Ascending aorta (tissue), 2 donors: ENCODE measurements at regions not wholly inside any gene's neighbourhood (a gene's known extent, or its start where the extent isn't known, plus 50 kb on each side); places are given as distances from the start of the nearest gene placed in this dataset.
A peak's percentile ranks its signal among the peaks of the same experiment; 100 is the strongest.
"Not testable (repeated sequence)": the region's sequence is repeated elsewhere in the genome, so short reads cannot be mapped to it uniquely, and the experiment has no call there.

Experiments
- DNase-seq, 2 donors: peaks; one replicate each; pipeline ENCODE4 v3.0.0-alpha.2; 2019; ENCODE audit warnings: low spot score in 2 of 2
- H3K27ac ChIP-seq, 2 donors: fragments of 200-600 bp; sonication (generic); one replicate each; pipeline ENCODE4 v1.5.1; 2016 to 2017; ENCODE audit warnings: mild to moderate bottlenecking in 1 of 2
- H3K27me3 ChIP-seq: fragments of 200-600 bp; sonication (generic); one replicate; pipeline ENCODE4 v1.5.1; 2017
- H3K36me3 ChIP-seq, 2 donors: fragments of 200-600 bp; sonication (generic); one replicate each; pipeline ENCODE4 v1.5.1; 2016
- H3K4me1 ChIP-seq, 2 donors: fragments of 200-600 bp; sonication (generic); one replicate each; pipeline ENCODE4 v1.5.1; 2016 to 2017; ENCODE audit warnings: mild to moderate bottlenecking in 1 of 2
- H3K4me3 ChIP-seq, 2 donors: fragments of 200-600 bp; sonication (generic); one replicate each; pipeline ENCODE4 v1.5.1; 2016 to 2017; ENCODE audit warnings: mild to moderate bottlenecking in 1 of 2
- H3K9me3 ChIP-seq, 2 donors: fragments of 200-600 bp; sonication (generic); one replicate each; pipeline ENCODE4 v1.5.1; 2016
- intact Hi-C: fragments of 100-400 bp; cut with DNase I; formaldehyde crosslinking; loops from one replicate; pipeline ENCODE4 v1.15.1; 2023
- TF ChIP-seq, protein P1 (sequence below), 3 experiments: fragments of 200-600 bp in 2 of 3; fragments of 450-650 bp in 1 of 3; sonication (generic) in 2 of 3; IDR thresholded peaks; one replicate each; pipeline ENCODE4 v1.5.1; 2016 to 2019; ENCODE audit warnings: antibody characterized with exemption in 3 of 3, mild to moderate bottlenecking in 1 of 3, moderate library complexity in 1 of 3

GRCh38 chrX:93868289-93868965 is 194.4 kb downstream of the FAM133A start:
- DNase-seq, result no peak

GRCh38 chrX:93874554-93874953 is 200.5 kb downstream of the FAM133A start:
- Histone ChIP-seq H3K4me3 (no peak overlapping the region), H3K27me3 (no peaks in the 10 kb centered on the region), H3K27ac (no peak overlapping the region), H3K36me3 (no peaks in the 10 kb centered on the region), H3K4me1 (no peaks in the 10 kb centered on the region), H3K9me3 (no peaks in the 10 kb centered on the region)
- TF ChIP-seq, protein P1, sequence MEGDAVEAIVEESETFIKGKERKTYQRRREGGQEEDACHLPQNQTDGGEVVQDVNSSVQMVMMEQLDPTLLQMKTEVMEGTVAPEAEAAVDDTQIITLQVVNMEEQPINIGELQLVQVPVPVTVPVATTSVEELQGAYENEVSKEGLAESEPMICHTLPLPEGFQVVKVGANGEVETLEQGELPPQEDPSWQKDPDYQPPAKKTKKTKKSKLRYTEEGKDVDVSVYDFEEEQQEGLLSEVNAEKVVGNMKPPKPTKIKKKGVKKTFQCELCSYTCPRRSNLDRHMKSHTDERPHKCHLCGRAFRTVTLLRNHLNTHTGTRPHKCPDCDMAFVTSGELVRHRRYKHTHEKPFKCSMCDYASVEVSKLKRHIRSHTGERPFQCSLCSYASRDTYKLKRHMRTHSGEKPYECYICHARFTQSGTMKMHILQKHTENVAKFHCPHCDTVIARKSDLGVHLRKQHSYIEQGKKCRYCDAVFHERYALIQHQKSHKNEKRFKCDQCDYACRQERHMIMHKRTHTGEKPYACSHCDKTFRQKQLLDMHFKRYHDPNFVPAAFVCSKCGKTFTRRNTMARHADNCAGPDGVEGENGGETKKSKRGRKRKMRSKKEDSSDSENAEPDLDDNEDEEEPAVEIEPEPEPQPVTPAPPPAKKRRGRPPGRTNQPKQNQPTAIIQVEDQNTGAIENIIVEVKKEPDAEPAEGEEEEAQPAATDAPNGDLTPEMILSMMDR (IDR thresholded peaks at IDR 0.05), result peak in 2 of 3 experiments; percentile 18 to 32
- intact Hi-C loops, result no loop called here
- DNase-seq, result no peak

More at GRCh38 chrX:93868289-93868965, 194.4 kb downstream of the FAM133A start:
- Histone ChIP-seq H3K27me3 (no peaks in the 10 kb centered on the region), H3K4me1 (no peaks in the 10 kb centered on the region), H3K27ac (no peak overlapping the region), H3K9me3 (no peaks in the 10 kb centered on the region), H3K4me3 (peak overlapping the region; percentile 21 to 35), H3K36me3 (no peaks in the 10 kb centered on the region)
- intact Hi-C loops, result no loop called here
- TF ChIP-seq, protein P1 (IDR thresholded peaks at IDR 0.05), result no peak

- Histone ChIP-seq H3K27me3 (no peaks in the 10 kb centered on the region), H3K27ac (no peak overlapping the region), H3K4me1 (no peaks in the 10 kb centered on the region), H3K4me3 (no peak overlapping the region), H3K36me3 (no peaks in the 10 kb centered on the region), H3K9me3 (no peaks in the 10 kb centered on the region)
- TF ChIP-seq, protein P1 (IDR thresholded peaks at IDR 0.05), result no peak
- DNase-seq, result no peak
- intact Hi-C loops, result no loop called here
Observed at GRCh38 chrX:93875621-93876282, 201.7 kb downstream of the FAM133A start.

DNA sequence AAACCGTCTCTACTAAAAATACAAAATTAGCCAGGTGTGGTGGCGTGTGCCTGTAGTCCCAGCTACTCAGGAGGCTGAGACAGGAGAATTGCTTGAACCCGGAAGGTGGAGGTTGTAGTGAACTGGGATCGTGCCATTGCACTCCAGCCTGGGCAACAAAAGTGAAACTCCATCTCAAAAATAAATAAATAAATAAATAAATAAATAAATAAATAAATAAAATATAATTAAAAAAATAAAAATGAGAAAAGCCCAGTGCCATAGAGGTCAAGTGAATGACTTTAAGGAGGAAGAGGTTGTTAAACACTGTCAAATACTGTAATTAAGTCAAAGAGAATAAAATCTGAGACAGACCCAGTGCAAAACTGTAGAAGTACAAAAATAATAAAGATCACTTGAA is 247.0 kb downstream of the FAM133A start:
- H3K4me3 ChIP-seq, H3K4me1 ChIP-seq, intact Hi-C loops, H3K36me3 ChIP-seq, H3K27ac ChIP-seq, DNase-seq, H3K9me3 ChIP-seq, H3K27me3 ChIP-seq: not testable (repeated sequence)

DNA sequence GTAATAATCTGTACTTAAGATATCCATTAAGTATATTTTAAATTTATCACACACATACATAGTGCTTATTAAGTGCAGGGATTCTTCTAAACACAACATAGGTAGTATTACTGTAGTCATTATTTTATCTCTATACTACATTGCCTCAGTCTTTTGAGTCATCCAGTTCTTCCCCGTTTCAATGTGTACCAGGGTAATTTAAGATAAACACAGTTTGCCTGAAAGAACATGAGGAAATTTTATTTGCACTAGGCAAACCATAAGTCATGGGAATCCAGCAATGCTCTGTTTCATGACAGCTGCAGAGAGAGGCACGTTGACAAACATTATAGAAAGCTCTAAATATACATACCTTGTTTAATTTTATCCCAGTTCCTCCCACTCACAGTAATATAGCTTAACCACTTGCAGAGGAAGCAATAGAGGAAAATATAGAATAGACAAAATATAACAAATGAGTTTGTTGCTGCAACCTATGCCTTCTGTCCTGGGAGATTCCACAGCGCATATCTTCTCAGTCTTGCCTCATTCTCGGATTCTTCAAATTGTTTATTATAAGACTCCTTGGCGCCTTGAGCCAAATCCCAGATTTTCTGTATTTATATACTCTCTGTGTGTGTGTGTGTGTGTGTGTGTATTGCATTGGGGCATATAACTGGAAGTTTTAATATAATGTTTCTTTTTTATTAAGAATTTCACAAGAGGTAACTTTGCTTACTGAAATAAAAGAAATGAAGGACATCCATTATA is 258.6 kb downstream of the FAM133A start:
- H3K9me3 ChIP-seq, result no peaks in the 10 kb centered on the region
- H3K4me1 ChIP-seq, result no peaks in the 10 kb centered on the region
- DNase-seq, result no peak
- no peak overlapping the region for H3K4me3 ChIP-seq
- no peaks in the 10 kb centered on the region for H3K36me3 ChIP-seq
- intact Hi-C loops, result no loop called here
- H3K27ac ChIP-seq, result no peak overlapping the region
- TF ChIP-seq, protein P1 (IDR thresholded peaks at IDR 0.05), result no peak
- no peaks in the 10 kb centered on the region for H3K27me3 ChIP-seq

GRCh38 chrX:93977641-93978040 is 303.6 kb downstream of the FAM133A start:
- H3K36me3 ChIP-seq, result no peaks in the 10 kb centered on the region
- no peak overlapping the region for H3K27ac ChIP-seq
- H3K4me1 ChIP-seq, result no peaks in the 10 kb centered on the region
- intact Hi-C loops, result no loop called here
- no peaks in the 10 kb centered on the region for H3K9me3 ChIP-seq
- no peaks in the 10 kb centered on the region for H3K27me3 ChIP-seq
- DNase-seq, result no peak
- TF ChIP-seq, protein P1 (IDR thresholded peaks at IDR 0.05), result no peak
- H3K4me3 ChIP-seq, result no peak overlapping the region
